Esophagus squamous epithelium (tissue), 5 donors: ENCODE measurements at regions not wholly inside any gene's neighbourhood (a gene's known extent, or its start where the extent isn't known, plus 50 kb on each side); places are given as distances from the start of the nearest gene placed in this dataset.

Experiments used
- DNase-seq: peaks from one replicate; lab custom pipeline; 2025; lab: John Stamatoyannopoulos, UW
- H3K27ac ChIP-seq, 4 donors: fragments of 200-600 bp; sonication (generic); one replicate each; pipeline ENCODE4 v1.5.1; 2016 to 2019; ENCODE audit warnings: mild to moderate bottlenecking in 1 of 4
- H3K27me3 ChIP-seq, 4 donors: fragments of 200-600 bp; sonication (generic); 1 replicate in 3 of 4; 2 replicates in 1 of 4; pipeline versions ENCODE4 v1.5.1 to v1.6.0; 2017 to 2021; ENCODE audit warnings: antibody characterized with exemption in 1 of 4
- H3K36me3 ChIP-seq, 3 donors: fragments of 200-600 bp; sonication (generic); one replicate each; pipeline ENCODE4 v1.5.1; 2016 to 2019
- H3K4me1 ChIP-seq, 3 donors: fragments of 200-600 bp; sonication (generic); one replicate each; pipeline ENCODE4 v1.5.1; 2017 to 2019
- H3K4me3 ChIP-seq, 4 donors: fragments of 200-600 bp; sonication (generic); 1 replicate in 3 of 4; 2 replicates in 1 of 4; pipeline ENCODE4 v1.5.1; 2016 to 2019; ENCODE audit warnings: mild to moderate bottlenecking in 2 of 4, moderate library complexity in 1 of 4
- H3K9me3 ChIP-seq, 3 donors: fragments of 200-600 bp; sonication (generic); one replicate each; pipeline ENCODE4 v1.5.1; 2016 to 2019
- CTCF ChIP-seq, 6 experiments: fragments of 450-650 bp in 4 of 6; fragments of 200-600 bp in 2 of 6; sonication (generic) in 2 of 6; IDR thresholded peaks; one replicate each; pipeline ENCODE4 v1.5.1; 2016 to 2019; ENCODE audit warnings: antibody characterized with exemption in 6 of 6, mild to moderate bottlenecking in 4 of 6, moderate library complexity in 4 of 6
- POLR2A ChIP-seq, 4 donors: fragments of 450-650 bp; IDR thresholded peaks; one replicate each; pipeline ENCODE4 v1.6.1; 2017; ENCODE audit warnings: antibody characterized with exemption in 4 of 4, mild to moderate bottlenecking in 4 of 4, moderate library complexity in 3 of 4
- WGBS, 2 donors: methylation state at CpG; one replicate each; pipeline ENCODE4 v1.1.5; 2018; 5-methylcytosine and 5-hydroxymethylcytosine counted together
- intact Hi-C: fragments of 100-400 bp; cut with DNase I; formaldehyde crosslinking; loops from one replicate; pipeline ENCODE4 v1.15.0; 2022
- donor health status: DM: yes; HTN: yes; CAD: no.

- H3K4me3 ChIP-seq = no peak overlapping the region
- no peaks in the 10 kb centered on the region for H3K36me3 ChIP-seq
- H3K4me1 ChIP-seq = no peaks in the 10 kb centered on the region
- 63 to 78% methylated on average over 3 of the region's 3 CpGs for WGBS, 2 donors
- DNase-seq = no peak
- H3K27ac ChIP-seq = no peak overlapping the region
- H3K9me3 ChIP-seq = no peaks in the 10 kb centered on the region
- TF ChIP-seq POLR2A (IDR thresholded peaks at IDR 0.05) = no peak
- no peak for TF ChIP-seq CTCF (IDR thresholded peaks at IDR 0.05)
- intact Hi-C loops = no loop called here
- H3K27me3 ChIP-seq = no peaks in the 10 kb centered on the region
These were observed 1331.2 kb upstream of the B3GALT2 start for GRCh38 chr1:194517567-194517966.

- WGBS, 2 donors = 40 to 66% methylated on average over 4 of the region's 4 CpGs
- intact Hi-C loops = no loop called here
These were observed 1329.5 kb upstream of the B3GALT2 start for GRCh38 chr1:194515916-194516315.

DNA sequence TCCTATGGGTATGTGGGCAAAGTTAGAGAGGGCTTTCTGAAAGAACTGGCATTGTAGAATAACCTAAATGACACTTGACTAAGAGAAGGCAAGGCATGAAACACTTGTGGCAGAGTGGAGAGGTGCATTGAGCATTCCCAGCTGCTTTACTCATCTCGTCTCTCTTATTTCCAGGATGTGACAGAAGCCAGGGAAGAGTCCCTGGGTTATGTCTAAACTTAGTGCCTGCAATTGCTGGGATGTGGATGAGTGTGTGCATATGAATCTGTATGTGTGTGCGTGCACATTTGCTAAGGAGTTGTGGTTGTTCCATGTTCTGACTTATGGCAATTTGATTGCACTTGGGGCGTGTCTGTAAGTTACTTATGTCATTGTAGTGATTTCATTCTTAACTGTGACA is 1326.5 kb upstream of the B3GALT2 start:
- WGBS, 2 donors = 58 to 71% methylated on average over 3 of the region's 3 CpGs
- Histone ChIP-seq H3K36me3 (no peaks in the 10 kb centered on the region), H3K27ac (no peak overlapping the region), H3K27me3 (no peaks in the 10 kb centered on the region), H3K9me3 (no peaks in the 10 kb centered on the region), H3K4me3 (no peak overlapping the region), H3K4me1 (no peaks in the 10 kb centered on the region)
- DNase-seq = no peak
- TF ChIP-seq CTCF (IDR thresholded peaks at IDR 0.05) (no peak), POLR2A (IDR thresholded peaks at IDR 0.05) (no peak)
- intact Hi-C loops = no loop called here

More at GRCh38 chr1:194515916-194516315, 1329.5 kb upstream of the B3GALT2 start:
- Histone ChIP-seq H3K4me1 (no peaks in the 10 kb centered on the region), H3K4me3 (no peak overlapping the region), H3K9me3 (no peaks in the 10 kb centered on the region), H3K27me3 (no peaks in the 10 kb centered on the region), H3K27ac (no peak overlapping the region), H3K36me3 (no peaks in the 10 kb centered on the region)
- no peak for TF ChIP-seq CTCF (IDR thresholded peaks at IDR 0.05)
- no peak for TF ChIP-seq POLR2A (IDR thresholded peaks at IDR 0.05)
- DNase-seq = no peak

DNA sequence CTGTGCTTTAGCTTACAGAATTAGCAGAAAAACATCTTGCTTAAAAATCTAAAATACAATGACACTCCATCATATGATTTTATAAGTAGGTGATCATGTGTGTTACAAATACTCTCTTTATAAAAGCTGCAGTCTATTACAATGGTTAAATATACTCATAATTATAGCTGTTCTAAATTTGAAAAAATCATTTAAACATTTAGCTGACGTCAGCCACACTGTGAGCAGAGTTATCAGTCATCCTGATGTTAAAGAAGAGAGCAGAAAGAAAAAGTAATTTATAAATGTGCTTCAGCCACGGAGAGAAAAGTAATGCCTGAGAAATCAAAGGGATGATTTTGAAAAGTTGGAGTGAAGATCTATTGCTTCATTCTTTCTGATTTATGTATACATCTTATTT is 1325.9 kb upstream of the B3GALT2 start:
- Histone ChIP-seq H3K27me3 (no peaks in the 10 kb centered on the region), H3K4me1 (no peaks in the 10 kb centered on the region), H3K9me3 (no peaks in the 10 kb centered on the region), H3K4me3 (no peak overlapping the region), H3K36me3 (no peaks in the 10 kb centered on the region), H3K27ac (no peak overlapping the region)
- TF ChIP-seq POLR2A (IDR thresholded peaks at IDR 0.05) (no peak), CTCF (IDR thresholded peaks at IDR 0.05) (no peak)
- intact Hi-C loops = no loop called here
- WGBS, 2 donors = 23 to 32% methylated on average over 2 of the region's 2 CpGs
- no peak for DNase-seq

DNA sequence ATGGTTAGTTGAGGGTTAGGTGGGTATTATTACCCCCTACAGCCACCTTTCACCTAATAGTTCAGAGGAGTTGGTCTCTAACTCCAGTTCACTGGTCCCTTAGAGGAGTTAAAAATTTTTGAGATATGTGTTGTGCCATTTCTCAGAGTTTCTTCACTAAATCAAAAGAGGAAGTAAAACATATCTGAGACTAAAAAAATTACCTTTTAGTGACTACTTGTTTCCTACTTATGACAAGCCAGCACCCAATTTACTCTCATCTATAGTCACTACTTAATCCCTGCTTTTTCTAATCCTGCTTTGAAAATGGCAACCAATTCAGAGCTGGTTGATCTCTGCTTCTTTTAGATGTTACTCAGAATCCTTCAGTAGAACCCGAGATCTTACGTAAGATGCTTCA is 1316.8 kb upstream of the B3GALT2 start:
- Histone ChIP-seq H3K27ac (no peak overlapping the region), H3K27me3 (no peaks in the 10 kb centered on the region), H3K4me3 (no peak overlapping the region), H3K4me1 (no peaks in the 10 kb centered on the region), H3K9me3 (no peaks in the 10 kb centered on the region), H3K36me3 (no peaks in the 10 kb centered on the region)
- intact Hi-C loops = no loop called here
- TF ChIP-seq POLR2A (IDR thresholded peaks at IDR 0.05) (no peak), CTCF (IDR thresholded peaks at IDR 0.05) (no peak)
- no peak for DNase-seq
- WGBS, 2 donors = 92 to 94% methylated on average over 2 of the region's 2 CpGs
